Naive thymus-derived CD4-positive, alpha-beta T cell (primary cell): ENCODE measurements at regions not wholly inside any gene's neighbourhood (a gene's known extent, or its start where the extent isn't known, plus 50 kb on each side); places are given as distances from the start of the nearest gene placed in this dataset.

Experiments used
- ATAC-seq: fragments of 150-1000 bp; cut with Tn5 transposase; 2 replicates; pipeline ENCODE4 v1.10.0; 2021; ENCODE audit warnings: mild to moderate bottlenecking, moderate library complexity
- CTCF ChIA-PET: fragments of 350-600 bp; sonication (Branson Sonifier 250); formaldehyde crosslinking; loops from one replicate; lab custom pipeline; 2021; ENCODE audit warnings: antibody characterized with exemption; lab: Charles Lee
- POLR2A ChIA-PET: fragments of 350-600 bp; sonication (Branson Sonifier 250); formaldehyde crosslinking; loops from one replicate; lab custom pipeline; 2021; ENCODE audit warnings: antibody characterized with exemption, inconsistent platforms; lab: Charles Lee
- DNase-seq, 9 donors: peaks; one replicate each; pipeline versions ENCODE4 v3.0.0 to v3.0.0-alpha.2; 2020 to 2022; ENCODE audit warnings: mixed read lengths in 1 of 9
- H3K27ac ChIP-seq: one replicate; pipeline ENCODE4 v1.7.0; 2013; ENCODE audit warnings: mild to moderate bottlenecking, low read depth, low read length, moderate library complexity
- H3K27me3 ChIP-seq, 2 donors: one replicate each; pipeline ENCODE4 v1.7.0; 2013; ENCODE audit warnings: low read length in 2 of 2, mild to moderate bottlenecking in 2 of 2, moderate library complexity in 2 of 2; ENCODE audit not compliant: control insufficient read depth in 2 of 2, insufficient read depth in 2 of 2
- H3K36me3 ChIP-seq, 3 experiments: 1 replicate in 2 of 3; 2 replicates in 1 of 3; pipeline ENCODE4 v1.7.0; 2013; ENCODE audit warnings: low read length in 3 of 3, mild to moderate bottlenecking in 3 of 3, moderate library complexity in 1 of 3; ENCODE audit not compliant: insufficient read depth in 3 of 3, control insufficient read depth in 2 of 3
- H3K4me1 ChIP-seq, 2 donors: one replicate each; pipeline ENCODE4 v1.7.0; 2013; ENCODE audit warnings: low read length in 2 of 2, mild to moderate bottlenecking in 2 of 2, moderate library complexity in 1 of 2; ENCODE audit not compliant: control insufficient read depth in 2 of 2, insufficient read depth in 2 of 2
- H3K4me3 ChIP-seq: 2 replicates; pipeline ENCODE4 v1.7.0; 2013; ENCODE audit warnings: mild to moderate bottlenecking, low read length
- H3K9me3 ChIP-seq, 3 experiments: 1 replicate in 2 of 3; 2 replicates in 1 of 3; pipeline ENCODE4 v1.7.0; 2013; ENCODE audit warnings: low read length in 3 of 3; ENCODE audit not compliant: control insufficient read depth in 2 of 3
- H3K27ac Mint-ChIP-seq, 9 donors: one replicate each; pipeline ENCODE4 v1.8.0; 2020 to 2022; ENCODE audit warnings: mixed read lengths in 9 of 9, mild to moderate bottlenecking in 8 of 9, moderate library complexity in 5 of 9, inconsistent platforms in 2 of 9
- H3K27me3 Mint-ChIP-seq, 5 donors: one replicate each; pipeline ENCODE4 v1.8.0; 2021 to 2022; ENCODE audit warnings: mixed read lengths in 5 of 5, mild to moderate bottlenecking in 1 of 5
- H3K36me3 Mint-ChIP-seq, 5 donors: one replicate each; pipeline ENCODE4 v1.8.0; 2020 to 2022; ENCODE audit warnings: mixed read lengths in 5 of 5, mild to moderate bottlenecking in 3 of 5, inconsistent platforms in 1 of 5
- H3K4me1 Mint-ChIP-seq, 7 donors: one replicate each; pipeline ENCODE4 v1.8.0; 2020 to 2022; ENCODE audit warnings: mixed read lengths in 7 of 7, mild to moderate bottlenecking in 3 of 7, inconsistent platforms in 1 of 7
- H3K4me3 Mint-ChIP-seq, 10 donors: one replicate each; pipeline ENCODE4 v1.8.0; 2020 to 2022; ENCODE audit warnings: mild to moderate bottlenecking in 10 of 10, mixed read lengths in 10 of 10, moderate library complexity in 6 of 10, inconsistent platforms in 2 of 10
- H3K9me3 Mint-ChIP-seq, 11 donors: one replicate each; pipeline ENCODE4 v1.8.0; 2020 to 2022; ENCODE audit warnings: mixed read lengths in 11 of 11, mild to moderate bottlenecking in 4 of 11, inconsistent platforms in 1 of 11, moderate library complexity in 1 of 11
- intact Hi-C, 2 donors: fragments of 100-400 bp; cut with micrococcal nuclease; formaldehyde crosslinking; loops; one replicate each; pipeline ENCODE4 v1.15.1; 2023

DNA sequence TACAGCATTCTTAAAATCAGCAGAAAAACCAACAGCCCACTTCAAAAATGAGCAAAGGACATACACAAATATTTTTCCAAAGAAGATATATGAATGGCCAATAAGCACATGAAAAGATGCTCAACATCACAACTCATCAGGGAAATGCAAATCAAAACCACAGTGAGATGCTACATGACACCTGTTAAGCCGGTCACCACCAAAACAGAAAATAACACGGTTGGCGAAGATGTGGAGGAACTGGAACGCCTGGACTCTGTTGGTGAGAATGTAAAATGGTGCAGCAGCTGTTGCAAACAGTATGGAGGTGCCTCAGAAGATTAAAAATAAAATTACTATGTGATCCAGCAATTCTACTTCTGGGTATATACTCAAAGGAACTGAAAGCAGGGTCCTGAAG is 184.8 kb downstream of the INHBB start:
- H3K27me3 ChIP-seq, result no peaks in the 10 kb centered on the region
- Mint-ChIP-seq H3K4me1 (no peaks in the 10 kb centered on the region), H3K9me3 (peaks cover 0 to 8% (median 0%) of the 10 kb centered on the region in 11 donors), H3K4me3 (no peak overlapping the region), H3K27me3 (peaks cover 0 to 13% (median 0%) of the 10 kb centered on the region in 5 donors), H3K27ac (no peak overlapping the region), H3K36me3 (no peaks in the 10 kb centered on the region)
- no peak overlapping the region for H3K4me3 ChIP-seq
- H3K27ac ChIP-seq, result no peak overlapping the region
- H3K9me3 ChIP-seq, result no peaks in the 10 kb centered on the region
- no peaks in the 10 kb centered on the region for H3K4me1 ChIP-seq
- DNase-seq (no peak), ATAC-seq (no peak)
- POLR2A ChIA-PET, result no interaction called here
- CTCF ChIA-PET, result no interaction called here
- intact Hi-C loops, result no loop called here
- H3K36me3 ChIP-seq, result no peaks in the 10 kb centered on the region

DNA sequence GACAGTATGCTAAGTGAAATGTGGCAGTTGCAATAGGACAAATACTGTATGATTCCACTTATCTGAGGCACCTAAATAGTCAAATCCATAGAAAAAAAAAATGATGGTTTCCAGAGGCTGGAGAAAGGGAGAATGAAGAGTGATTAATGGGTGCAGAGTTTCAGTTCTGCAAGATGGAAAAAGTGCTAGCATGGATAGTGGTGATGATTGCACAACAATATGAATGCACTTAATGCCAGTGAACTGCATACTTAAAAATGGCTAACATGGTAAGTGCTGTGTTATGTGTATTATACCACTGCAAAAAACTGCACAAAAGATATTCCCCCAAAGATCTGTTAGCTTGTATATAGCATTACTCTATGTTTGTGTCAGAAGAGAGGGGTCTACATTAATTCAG is 185.4 kb downstream of the INHBB start:
- Mint-ChIP-seq H3K4me3 (no peak overlapping the region), H3K4me1 (no peaks in the 10 kb centered on the region), H3K36me3 (no peaks in the 10 kb centered on the region), H3K27ac (no peak overlapping the region), H3K9me3 (peaks cover 0 to 8% (median 0%) of the 10 kb centered on the region in 11 donors), H3K27me3 (peaks cover 0 to 13% (median 0%) of the 10 kb centered on the region in 5 donors)
- Histone ChIP-seq H3K4me1 (no peaks in the 10 kb centered on the region), H3K27ac (no peak overlapping the region), H3K27me3 (no peaks in the 10 kb centered on the region), H3K4me3 (no peak overlapping the region), H3K36me3 (no peaks in the 10 kb centered on the region), H3K9me3 (no peaks in the 10 kb centered on the region)
- ATAC-seq (no peak), DNase-seq (no peak)
- CTCF ChIA-PET, result no interaction called here
- POLR2A ChIA-PET, result no interaction called here
- intact Hi-C loops, result no loop called here

DNA sequence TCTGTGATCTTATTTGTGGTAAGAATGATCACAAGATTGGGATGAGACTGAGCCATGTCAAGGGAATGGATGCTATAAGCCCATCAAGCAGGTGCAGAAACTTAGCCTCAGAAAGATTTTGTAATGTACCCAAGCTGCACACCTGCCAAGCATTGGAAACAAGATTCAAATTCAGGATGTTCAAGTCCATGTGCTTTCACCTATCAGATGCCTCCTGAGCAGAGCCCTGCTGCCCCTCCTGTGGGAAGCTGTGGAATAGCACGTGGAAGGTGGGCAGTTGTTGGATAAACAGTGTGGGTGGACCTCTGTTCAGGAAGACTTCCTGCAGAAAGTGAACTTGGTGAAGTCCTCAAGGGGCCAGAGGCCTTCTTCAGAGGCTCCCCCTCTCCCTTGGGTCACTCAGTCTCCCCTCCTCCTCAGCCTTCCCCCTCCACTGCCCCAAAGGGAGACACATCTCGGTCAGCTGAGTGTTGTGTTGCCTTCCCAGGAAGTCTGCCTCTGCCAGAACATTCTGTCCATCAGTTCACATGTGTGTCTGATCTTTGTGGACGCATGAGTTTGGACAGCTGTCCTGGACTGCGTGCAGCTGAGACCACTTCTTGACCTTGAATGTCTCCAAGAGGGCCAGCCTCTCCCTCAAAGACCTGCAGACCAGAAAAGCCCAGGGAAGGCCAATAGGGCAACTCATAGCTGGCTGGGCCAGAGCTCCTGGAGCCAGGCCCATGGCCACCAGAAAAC is 186.1 kb downstream of the INHBB start:
- Histone ChIP-seq H3K36me3 (no peaks in the 10 kb centered on the region), H3K4me1 (no peaks in the 10 kb centered on the region), H3K27ac (no peak overlapping the region), H3K27me3 (no peaks in the 10 kb centered on the region), H3K4me3 (no peak overlapping the region), H3K9me3 (no peaks in the 10 kb centered on the region)
- DNase-seq, result no peak
- ATAC-seq, result no peak
- ChIA-PET POLR2A (no interaction called here), CTCF (no interaction called here)
- Mint-ChIP-seq H3K36me3 (no peaks in the 10 kb centered on the region), H3K4me1 (no peaks in the 10 kb centered on the region), H3K27ac (no peak overlapping the region), H3K9me3 (peaks cover 0 to 8% (median 0%) of the 10 kb centered on the region in 11 donors), H3K4me3 (no peak overlapping the region), H3K27me3 (peaks cover 0 to 13% (median 0%) of the 10 kb centered on the region in 5 donors)
- intact Hi-C loops, result no loop called here

DNA sequence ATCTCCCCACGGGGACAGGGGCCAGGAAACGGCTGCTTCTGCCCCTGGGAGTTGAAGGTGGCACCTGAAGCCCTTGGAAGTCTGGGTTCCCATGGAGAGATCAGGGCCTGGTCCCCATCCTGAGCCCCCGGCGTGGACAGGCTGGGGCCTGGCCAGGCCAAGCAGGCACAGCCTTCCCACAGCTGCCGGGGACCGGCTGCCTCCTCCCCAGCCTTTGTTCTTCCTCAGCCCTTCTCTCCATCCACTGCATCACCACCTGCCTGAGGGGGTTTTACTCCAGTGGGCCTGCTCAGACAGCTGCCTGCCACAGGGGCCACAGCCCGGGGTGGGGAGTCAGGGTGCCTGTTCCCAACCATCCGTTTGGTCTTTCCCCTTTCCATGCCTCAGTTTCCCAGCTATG is 187.7 kb downstream of the INHBB start:
- Histone ChIP-seq H3K36me3 (no peaks in the 10 kb centered on the region), H3K4me1 (no peaks in the 10 kb centered on the region), H3K27me3 (no peaks in the 10 kb centered on the region), H3K27ac (no peak overlapping the region), H3K4me3 (no peak overlapping the region), H3K9me3 (no peaks in the 10 kb centered on the region)
- H3K27me3 Mint-ChIP-seq, result peaks cover 0 to 6% (median 0%) of the 10 kb centered on the region in 5 donors
- H3K4me1 Mint-ChIP-seq, result no peaks in the 10 kb centered on the region
- ATAC-seq, result no peak
- no peak for DNase-seq
- no peaks in the 10 kb centered on the region for H3K36me3 Mint-ChIP-seq
- H3K27ac Mint-ChIP-seq, result no peak overlapping the region
- intact Hi-C loops, result no loop called here
- no peak overlapping the region for H3K4me3 Mint-ChIP-seq
- POLR2A ChIA-PET, result no interaction called here
- H3K9me3 Mint-ChIP-seq, result peaks cover 0 to 6% (median 0%) of the 10 kb centered on the region in 11 donors
- CTCF ChIA-PET, result no interaction called here

DNA sequence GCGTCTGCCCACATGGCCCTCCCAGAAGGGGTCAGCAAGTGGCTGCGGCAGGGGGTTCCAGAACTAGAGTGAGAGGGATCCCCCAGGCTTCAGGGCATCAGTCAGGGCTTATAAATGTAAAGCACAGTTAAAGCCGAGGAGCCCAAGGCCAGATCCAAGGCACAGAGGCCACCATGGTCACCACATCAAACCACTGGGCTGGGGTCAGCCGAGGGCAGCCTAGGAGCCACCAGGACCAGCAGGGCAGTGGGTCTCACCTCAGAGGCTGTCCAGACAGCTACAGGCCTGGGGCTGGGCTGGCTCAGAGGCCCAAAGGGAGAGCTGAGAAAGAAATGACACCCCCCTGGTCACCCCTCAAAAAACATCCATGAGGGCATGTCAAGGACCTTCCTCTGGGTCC is 188.5 kb downstream of the INHBB start:
- peaks cover 0 to 6% (median 0%) of the 10 kb centered on the region in 11 donors for H3K9me3 Mint-ChIP-seq
- H3K36me3 ChIP-seq, result no peaks in the 10 kb centered on the region
- H3K27ac ChIP-seq, result no peak overlapping the region
- no peaks in the 10 kb centered on the region for H3K36me3 Mint-ChIP-seq
- DNase-seq (no peak), ATAC-seq (no peak)
- no peak overlapping the region for H3K4me3 Mint-ChIP-seq
- POLR2A ChIA-PET, result no interaction called here
- H3K27me3 Mint-ChIP-seq, result peaks cover 0 to 4% (median 0%) of the 10 kb centered on the region in 5 donors
- no peak overlapping the region for H3K4me3 ChIP-seq
- no peak overlapping the region for H3K27ac Mint-ChIP-seq
- no peaks in the 10 kb centered on the region for H3K4me1 Mint-ChIP-seq
- H3K27me3 ChIP-seq, result no peaks in the 10 kb centered on the region
- CTCF ChIA-PET, result no interaction called here
- intact Hi-C loops, result no loop called here
- no peaks in the 10 kb centered on the region for H3K9me3 ChIP-seq
- no peaks in the 10 kb centered on the region for H3K4me1 ChIP-seq

DNA sequence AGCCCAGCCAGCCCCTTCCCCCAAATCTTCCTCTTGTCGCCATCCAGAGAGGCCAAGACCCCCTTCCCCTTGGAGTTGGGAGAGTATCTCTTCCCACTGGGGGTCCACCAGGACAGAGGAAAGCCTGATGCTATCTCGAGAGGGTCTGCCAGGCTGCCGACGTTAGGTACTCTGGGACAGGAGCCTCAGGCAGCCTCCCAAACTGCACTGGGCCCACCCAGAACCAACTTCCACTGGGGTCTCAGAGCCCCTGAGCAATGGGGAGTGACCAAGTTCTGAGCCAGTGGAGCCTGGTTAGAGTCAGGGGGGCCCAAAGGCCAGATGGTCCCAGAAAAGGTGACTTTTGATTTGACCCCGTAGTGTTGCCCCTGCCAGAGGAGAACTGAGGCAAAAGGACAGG is 189.1 kb downstream of the INHBB start:
- CTCF ChIA-PET, result no interaction called here
- H3K27me3 ChIP-seq, result no peaks in the 10 kb centered on the region
- Mint-ChIP-seq H3K36me3 (no peaks in the 10 kb centered on the region), H3K27ac (no peak overlapping the region), H3K9me3 (peaks cover 0 to 5% (median 0%) of the 10 kb centered on the region in 11 donors), H3K27me3 (peaks cover 0 to 4% (median 0%) of the 10 kb centered on the region in 5 donors), H3K4me3 (no peak overlapping the region), H3K4me1 (no peaks in the 10 kb centered on the region)
- no peak overlapping the region for H3K27ac ChIP-seq
- no peaks in the 10 kb centered on the region for H3K4me1 ChIP-seq
- H3K9me3 ChIP-seq, result no peaks in the 10 kb centered on the region
- no peak overlapping the region for H3K4me3 ChIP-seq
- no peaks in the 10 kb centered on the region for H3K36me3 ChIP-seq
- POLR2A ChIA-PET, result no interaction called here
- intact Hi-C loops, result no loop called here
- ATAC-seq, result no peak
- DNase-seq, result no peak

DNA sequence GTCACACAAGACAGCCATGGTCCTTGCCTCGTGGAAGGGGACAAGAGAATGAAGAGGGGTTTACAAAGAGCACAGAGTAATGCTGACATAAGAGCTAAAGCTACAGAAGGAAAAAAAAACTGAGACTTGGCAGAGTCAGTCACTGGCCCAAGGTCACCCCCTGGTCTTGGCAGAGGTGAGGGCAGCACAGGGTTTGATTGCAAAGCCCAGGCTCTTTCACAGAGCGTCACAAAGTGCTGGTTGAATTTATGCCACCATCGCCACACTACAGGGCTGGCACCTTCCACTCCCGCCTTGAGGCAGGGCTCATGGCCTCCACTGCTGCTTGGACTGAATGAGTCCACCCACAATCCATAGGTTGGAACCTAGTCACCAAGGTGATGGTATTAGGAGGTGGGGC is 190.2 kb downstream of the INHBB start:
- no peaks in the 10 kb centered on the region for H3K4me1 Mint-ChIP-seq
- H3K4me3 Mint-ChIP-seq, result no peak overlapping the region
- H3K27me3 Mint-ChIP-seq, result peaks cover 0 to 4% (median 0%) of the 10 kb centered on the region in 5 donors
- ATAC-seq, result no peak
- no peaks in the 10 kb centered on the region for H3K36me3 Mint-ChIP-seq
- no peak overlapping the region for H3K4me3 ChIP-seq
- peaks cover 0 to 2% (median 0%) of the 10 kb centered on the region in 11 donors for H3K9me3 Mint-ChIP-seq
- H3K9me3 ChIP-seq, result no peaks in the 10 kb centered on the region
- H3K4me1 ChIP-seq, result no peaks in the 10 kb centered on the region
- intact Hi-C loops, result no loop called here
- ChIA-PET POLR2A (no interaction called here), CTCF (no interaction called here)
- no peaks in the 10 kb centered on the region for H3K27me3 ChIP-seq
- H3K36me3 ChIP-seq, result no peaks in the 10 kb centered on the region
- DNase-seq, result no peak
- no peak overlapping the region for H3K27ac Mint-ChIP-seq
- H3K27ac ChIP-seq, result no peak overlapping the region
